ENCODE measurements at regions not wholly inside any gene's neighbourhood (a gene's known extent, or its start where the extent isn't known, plus 50 kb on each side); places are given as distances from the start of the nearest gene placed in this dataset.

GRCh38 chr16:85353839-85354685 is 241.8 kb upstream of the CIBAR2 start:
- peak; percentile 12 for DNase-seq

- peak; percentile 70 for DNase-seq
These were observed 242.6 kb upstream of the CIBAR2 start for GRCh38 chr16:85354686-85355514.

GRCh38 chr16:85355515-85355837 is 243.2 kb upstream of the CIBAR2 start:
- DNase-seq = no peak

- no peak for DNase-seq
These were observed 243.9 kb upstream of the CIBAR2 start for GRCh38 chr16:85356157-85356556.

- DNase-seq = no peak
These were observed 245.1 kb upstream of the CIBAR2 start for GRCh38 chr16:85357323-85357722.

GRCh38 chr16:85357924-85358505 is 245.7 kb upstream of the CIBAR2 start:
- no peak for DNase-seq

- DNase-seq = no peak
These were observed 246.5 kb upstream of the CIBAR2 start for GRCh38 chr16:85358704-85359146.

- DNase-seq = no peak
These were observed 247.0 kb upstream of the CIBAR2 start for GRCh38 chr16:85359147-85359822.

GRCh38 chr16:85360323-85361277 is 248.3 kb upstream of the CIBAR2 start:
- DNase-seq = no peak

GRCh38 chr16:85361441-85362118 is 249.3 kb upstream of the CIBAR2 start:
- no peak for DNase-seq

- DNase-seq = no peak
These were observed 250.2 kb upstream of the CIBAR2 start for GRCh38 chr16:85362443-85362842.

GRCh38 chr16:85363427-85363826 is 249.7 kb upstream of the GSE1 start:
- no peak for DNase-seq

- no peak for DNase-seq
These were observed 249.2 kb upstream of the GSE1 start for GRCh38 chr16:85363881-85364280.

GRCh38 chr16:85364323-85365040 is 248.6 kb upstream of the GSE1 start:
- DNase-seq = no peak

GRCh38 chr16:85365120-85365519 is 248.0 kb upstream of the GSE1 start:
- DNase-seq = no peak

- DNase-seq = no peak
These were observed 246.9 kb upstream of the GSE1 start for GRCh38 chr16:85366031-85366763.

GRCh38 chr16:85367485-85367884 is 245.6 kb upstream of the GSE1 start:
- DNase-seq = no peak

- DNase-seq = no peak
These were observed 244.1 kb upstream of the GSE1 start for GRCh38 chr16:85369060-85369459.

- DNase-seq = no peak
These were observed 243.2 kb upstream of the GSE1 start for GRCh38 chr16:85369741-85370528.

Measured in GF-D8 (cell line).